T-cell (primary cell): ENCODE measurements at regions not wholly inside any gene's neighbourhood (a gene's known extent, or its start where the extent isn't known, plus 50 kb on each side); places are given as distances from the start of the nearest gene placed in this dataset.

Source experiments
- ATAC-seq, 4 experiments: fragments of 200-7000 bp in 3 of 4; fragments of 150-1000 bp in 1 of 4; cut with Tn5 transposase; replicated peaks in 1 of 4; 1 replicate in 3 of 4; 2 replicates in 1 of 4; pipeline ENCODE4 v1.10.0; 2021; ENCODE audit warnings: moderate library complexity in 3 of 4, mild to moderate bottlenecking in 2 of 4, moderate number of reproducible peaks in 1 of 4
- CTCF ChIA-PET, 2 donors: fragments of 300-600 bp; sonication (Branson Sonifier 250); formaldehyde crosslinking; loops; one replicate each; lab custom pipeline; 2022; ENCODE audit warnings: antibody characterized with exemption in 2 of 2; lab: Charles Lee
- POLR2A ChIA-PET, 2 donors: fragments of 300-600 bp; sonication (Branson Sonifier 250); formaldehyde crosslinking; loops; one replicate each; lab custom pipeline; 2022; ENCODE audit warnings: antibody characterized with exemption in 2 of 2; lab: Charles Lee
- DNase-seq, 35 experiments: peaks; one replicate each; pipeline versions ENCODE4 v3.0.0 to v3.0.0-alpha.2; 2013 to 2023
- H3K27ac ChIP-seq: one replicate; pipeline ENCODE4 v1.5.1; 2013; ENCODE audit warnings: low read length
- H3K27me3 ChIP-seq, 2 experiments: replicated peaks in 1 of 2; 1 replicate in 1 of 2; 2 replicates in 1 of 2; pipeline versions ENCODE4 v1.6.1 to v1.7.0; 2013; ENCODE audit warnings: low read length in 1 of 2, mixed read lengths in 1 of 2; ENCODE audit not compliant: control insufficient read depth in 2 of 2, insufficient read depth in 2 of 2; ENCODE audit errors: extremely low read depth in 1 of 2
- H3K36me3 ChIP-seq, 2 donors: 1 replicate in 1 of 2; 2 replicates in 1 of 2; pipeline versions ENCODE4 v1.6.1 to v1.7.0; 2013; ENCODE audit warnings: low read length in 1 of 2; ENCODE audit not compliant: control insufficient read depth in 2 of 2, insufficient read depth in 1 of 2; ENCODE audit errors: extremely low read depth in 1 of 2
- H3K4me1 ChIP-seq, 2 experiments: 1 replicate in 1 of 2; 2 replicates in 1 of 2; pipeline versions ENCODE4 v1.6.1 to v1.7.0; 2013; ENCODE audit warnings: low read length in 2 of 2, mixed read lengths in 1 of 2; ENCODE audit not compliant: insufficient read depth in 2 of 2, control insufficient read depth in 1 of 2; ENCODE audit errors: extremely low read depth in 1 of 2
- H3K4me3 ChIP-seq, 2 donors: 1 replicate in 1 of 2; 2 replicates in 1 of 2; pipeline versions ENCODE4 v1.5.1 to v1.7.0; 2013; ENCODE audit warnings: mild to moderate bottlenecking in 2 of 2, low read length in 1 of 2, moderate library complexity in 1 of 2; ENCODE audit not compliant: control insufficient read depth in 1 of 2; ENCODE audit errors: extremely low read depth in 1 of 2
- H3K9me3 ChIP-seq: 2 replicates; pipeline ENCODE4 v1.7.0; 2013
- H3K27ac Mint-ChIP-seq, 2 donors: one replicate each; pipeline ENCODE4 v1.8.0; 2020 to 2021; ENCODE audit warnings: mild to moderate bottlenecking in 2 of 2, mixed read lengths in 2 of 2
- H3K27me3 Mint-ChIP-seq, 2 donors: one replicate each; pipeline ENCODE4 v1.8.0; 2021 to 2022; ENCODE audit warnings: mixed read lengths in 2 of 2
- H3K36me3 Mint-ChIP-seq: one replicate; pipeline ENCODE4 v1.8.0; 2021; ENCODE audit warnings: mixed read lengths
- H3K4me1 Mint-ChIP-seq, 3 donors: one replicate each; pipeline ENCODE4 v1.8.0; 2020 to 2022; ENCODE audit warnings: mixed read lengths in 3 of 3, mild to moderate bottlenecking in 1 of 3
- H3K4me3 Mint-ChIP-seq, 3 donors: one replicate each; pipeline ENCODE4 v1.8.0; 2020 to 2022; ENCODE audit warnings: mild to moderate bottlenecking in 3 of 3, mixed read lengths in 3 of 3, moderate library complexity in 3 of 3
- H3K9me3 Mint-ChIP-seq, 3 donors: one replicate each; pipeline ENCODE4 v1.8.0; 2020 to 2022; ENCODE audit warnings: mixed read lengths in 3 of 3
- WGBS: methylation state at CpG from one replicate; pipeline ENCODE4 v1.1.5; 2013; ENCODE audit warnings: missing lambda C conversion rate; ENCODE audit not compliant: insufficient coverage; 5-methylcytosine and 5-hydroxymethylcytosine counted together

DNA sequence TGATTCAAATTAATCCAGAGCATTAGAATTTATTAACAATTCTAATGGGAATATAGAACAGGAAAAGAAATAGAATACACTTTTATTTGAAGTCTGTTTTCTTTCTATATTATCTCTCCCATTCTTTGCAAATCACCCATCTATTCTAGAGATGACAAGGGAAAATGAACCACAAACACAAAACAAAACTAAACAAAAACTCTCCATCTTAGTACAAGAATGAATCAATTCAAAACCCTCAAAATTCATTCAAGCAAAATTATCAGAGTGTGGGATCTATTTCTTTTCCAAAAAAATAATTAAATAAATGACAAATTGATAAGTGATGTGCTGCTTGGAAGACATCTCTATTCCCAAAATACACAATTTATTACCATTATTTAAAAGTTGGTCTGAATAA is 400.1 kb upstream of the NWD2 start:
- Mint-ChIP-seq H3K4me3 (no peak overlapping the region), H3K36me3 (no peaks in the 10 kb centered on the region), H3K27ac (no peak overlapping the region), H3K9me3 (peaks cover 0 to 4% (median 0%) of the 10 kb centered on the region in 3 donors), H3K4me1 (no peaks in the 10 kb centered on the region), H3K27me3 (peaks cover 0 to 3% of the 10 kb centered on the region in 2 donors)
- POLR2A ChIA-PET, result no interaction called here
- Histone ChIP-seq H3K36me3 (no peaks in the 10 kb centered on the region), H3K4me3 (no peak overlapping the region), H3K4me1 (no peaks in the 10 kb centered on the region), H3K9me3 (no peaks in the 10 kb centered on the region), H3K27me3 (no peaks in the 10 kb centered on the region), H3K27ac (no peak overlapping the region)
- CTCF ChIA-PET, result no interaction called here
- ATAC-seq (no peak), DNase-seq (no peak)

DNA sequence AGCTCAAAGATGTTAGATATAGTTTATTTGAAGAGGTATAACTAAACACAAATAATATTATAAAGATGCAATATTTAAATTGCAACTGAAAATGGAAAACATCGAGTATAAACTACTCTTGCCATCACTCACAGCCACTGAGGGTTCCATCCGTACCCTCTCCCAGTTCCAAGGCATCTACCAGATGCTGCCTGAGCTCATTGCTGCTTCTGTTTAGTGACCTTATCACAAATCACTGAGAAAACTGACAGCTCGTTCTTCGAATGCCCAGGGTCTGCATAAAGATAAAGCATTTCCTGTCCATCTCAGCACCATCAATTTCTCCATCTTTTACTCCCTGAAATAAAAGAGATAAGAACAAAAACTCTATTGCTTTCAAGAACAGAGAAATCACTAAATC is 391.7 kb upstream of the NWD2 start:
- Histone ChIP-seq H3K27me3 (no peaks in the 10 kb centered on the region), H3K9me3 (no peaks in the 10 kb centered on the region), H3K4me1 (no peaks in the 10 kb centered on the region), H3K4me3 (no peak overlapping the region), H3K36me3 (no peaks in the 10 kb centered on the region), H3K27ac (no peak overlapping the region)
- H3K36me3 Mint-ChIP-seq, result no peaks in the 10 kb centered on the region
- no peaks in the 10 kb centered on the region for H3K4me1 Mint-ChIP-seq
- 42% methylated on average over 3 of the region's 4 CpGs for WGBS
- ChIA-PET CTCF (no interaction called here), POLR2A (no interaction called here)
- H3K4me3 Mint-ChIP-seq, result no peak overlapping the region
- no peak overlapping the region for H3K27ac Mint-ChIP-seq
- H3K9me3 Mint-ChIP-seq, result no peaks in the 10 kb centered on the region
- no peak for DNase-seq
- H3K27me3 Mint-ChIP-seq, result peaks cover 0 to 8% of the 10 kb centered on the region in 2 donors
- ATAC-seq, result no peak

DNA sequence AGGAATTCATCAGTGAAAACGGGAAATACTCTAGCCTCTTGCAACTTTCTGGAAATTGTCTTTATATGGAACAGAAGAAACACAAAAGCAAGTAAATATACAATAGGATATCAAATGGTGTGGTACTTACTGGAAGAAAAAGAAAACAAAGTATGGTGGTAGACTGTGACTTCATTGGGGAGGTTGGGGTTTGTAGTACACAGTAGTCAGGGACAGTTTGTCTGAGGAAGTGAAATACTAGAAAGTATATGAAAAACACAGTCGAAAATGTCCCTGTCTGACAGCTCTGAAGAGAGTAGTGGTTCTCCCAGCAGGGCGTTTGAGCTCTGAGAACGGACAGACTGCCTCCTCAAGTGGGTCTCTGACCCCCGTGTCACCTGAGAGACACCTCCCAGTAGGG is 390.0 kb upstream of the NWD2 start:
- 57% methylated on average over 3 of the region's 5 CpGs for WGBS
- H3K27me3 Mint-ChIP-seq, result peaks cover 0 to 5% of the 10 kb centered on the region in 2 donors

DNA sequence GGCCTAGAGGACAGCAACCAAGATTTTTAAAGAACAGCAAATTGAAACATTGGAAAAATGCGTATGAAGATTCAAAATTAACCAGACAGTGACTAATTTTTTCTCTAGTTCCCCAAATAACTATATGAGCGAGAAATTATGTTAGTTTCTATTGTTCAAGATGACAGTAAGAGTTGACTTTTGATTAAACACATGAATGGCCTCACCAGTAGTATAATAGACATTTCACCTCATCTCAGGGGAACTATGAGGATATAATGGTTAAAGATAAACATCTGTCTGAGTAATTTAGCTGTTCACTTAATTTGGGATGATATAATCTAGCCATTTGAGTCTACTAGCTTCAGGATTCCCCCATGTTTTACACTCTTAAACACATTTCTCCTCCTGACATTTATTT is 380.9 kb upstream of the NWD2 start:
- no peak overlapping the region for H3K4me3 ChIP-seq
- H3K27ac ChIP-seq, result no peak overlapping the region
- CTCF ChIA-PET, result no interaction called here
- Mint-ChIP-seq H3K4me1 (no peaks in the 10 kb centered on the region), H3K4me3 (no peak overlapping the region), H3K27ac (no peak overlapping the region), H3K27me3 (no peaks in the 10 kb centered on the region), H3K9me3 (peaks cover 0 to 12% (median 6%) of the 10 kb centered on the region in 3 donors), H3K36me3 (no peaks in the 10 kb centered on the region)
- H3K4me1 ChIP-seq, result no peaks in the 10 kb centered on the region
- H3K27me3 ChIP-seq, result no peaks in the 10 kb centered on the region
- DNase-seq (no peak), ATAC-seq (no peak)
- POLR2A ChIA-PET, result no interaction called here
- H3K36me3 ChIP-seq, result no peaks in the 10 kb centered on the region
- H3K9me3 ChIP-seq, result no peaks in the 10 kb centered on the region
- no CpG with 5 or more reads among the region's 2 CpGs for WGBS

More for the DNA sequence above, 390.0 kb upstream of the NWD2 start:
- no peaks in the 10 kb centered on the region for H3K4me1 Mint-ChIP-seq
- ChIA-PET POLR2A (no interaction called here), CTCF (no interaction called here)
- ATAC-seq (no peak), DNase-seq (no peak)
- H3K27ac Mint-ChIP-seq, result no peak overlapping the region
- Histone ChIP-seq H3K27me3 (no peaks in the 10 kb centered on the region), H3K4me1 (no peaks in the 10 kb centered on the region), H3K36me3 (no peaks in the 10 kb centered on the region), H3K27ac (no peak overlapping the region), H3K9me3 (no peaks in the 10 kb centered on the region), H3K4me3 (no peak overlapping the region)
- peaks cover 0 to 9% (median 9%) of the 10 kb centered on the region in 3 donors for H3K9me3 Mint-ChIP-seq
- H3K36me3 Mint-ChIP-seq, result no peaks in the 10 kb centered on the region
- H3K4me3 Mint-ChIP-seq, result no peak overlapping the region

DNA sequence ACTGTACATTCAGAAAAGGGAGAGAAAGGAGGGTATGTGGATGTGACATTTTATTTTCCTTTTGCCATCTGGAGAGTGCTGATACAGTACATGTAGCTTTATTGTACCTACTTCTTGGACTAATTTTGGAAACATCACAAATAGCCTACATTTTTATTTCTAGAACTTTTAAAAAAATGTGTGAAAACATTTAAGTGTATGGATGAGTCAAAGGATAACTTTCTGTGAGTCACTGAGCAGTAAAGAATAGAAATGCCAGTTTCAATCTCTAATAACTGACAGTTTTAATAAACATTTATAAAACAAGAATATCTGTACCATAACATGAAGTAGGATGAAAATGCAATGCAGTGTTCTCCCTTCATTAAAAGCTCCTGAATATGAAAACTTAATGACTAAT is 374.4 kb upstream of the NWD2 start:
- Histone ChIP-seq H3K27me3 (no peaks in the 10 kb centered on the region), H3K27ac (no peak overlapping the region), H3K4me1 (no peaks in the 10 kb centered on the region), H3K9me3 (no peaks in the 10 kb centered on the region), H3K36me3 (no peaks in the 10 kb centered on the region), H3K4me3 (no peak overlapping the region)
- Mint-ChIP-seq H3K9me3 (peaks cover 0 to 12% (median 0%) of the 10 kb centered on the region in 3 donors), H3K4me1 (no peaks in the 10 kb centered on the region), H3K27ac (no peak overlapping the region), H3K4me3 (no peak overlapping the region), H3K36me3 (no peaks in the 10 kb centered on the region), H3K27me3 (peaks cover 0 to 5% of the 10 kb centered on the region in 2 donors)
- no peak for ATAC-seq
- DNase-seq, result no peak
- CTCF ChIA-PET, result no interaction called here
- POLR2A ChIA-PET, result interaction anchor here in 1 of 2 donors (0.6 kb wide), 1 partner anchor 1037 kb away, joined by 8 read pairs; no protein-coding TSS in a partner anchor

DNA sequence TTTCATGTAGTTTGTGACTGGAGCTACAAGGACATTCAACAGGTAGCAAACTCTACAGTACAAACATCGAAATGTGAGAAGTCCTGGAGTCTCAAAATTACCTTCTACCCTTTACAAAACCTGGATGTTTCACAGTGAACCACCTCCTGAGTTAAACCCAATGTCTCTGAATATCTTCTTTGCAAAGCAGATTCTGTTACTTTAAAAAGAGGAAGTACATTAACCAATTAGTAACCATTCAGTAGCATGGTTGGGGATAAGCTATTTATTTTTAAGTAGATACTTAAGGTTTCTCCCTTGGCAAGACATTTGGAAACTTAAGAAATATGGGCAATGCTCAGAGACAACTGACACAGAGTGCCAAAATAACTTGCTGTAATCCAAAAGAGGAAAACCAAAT is 371.9 kb upstream of the NWD2 start:
- Mint-ChIP-seq H3K27me3 (peaks cover 0 to 7% of the 10 kb centered on the region in 2 donors), H3K9me3 (peaks cover 0 to 6% (median 0%) of the 10 kb centered on the region in 3 donors), H3K27ac (no peak overlapping the region), H3K4me3 (no peak overlapping the region), H3K4me1 (no peaks in the 10 kb centered on the region), H3K36me3 (no peaks in the 10 kb centered on the region)
- no peak for DNase-seq
- no peaks in the 10 kb centered on the region for H3K27me3 ChIP-seq
- no peak overlapping the region for H3K27ac ChIP-seq
- WGBS, result no CpG with 5 or more reads among the region's 1 CpG
- no peaks in the 10 kb centered on the region for H3K36me3 ChIP-seq
- no peak for ATAC-seq
- H3K4me3 ChIP-seq, result no peak overlapping the region
- no peaks in the 10 kb centered on the region for H3K9me3 ChIP-seq
- H3K4me1 ChIP-seq, result no peaks in the 10 kb centered on the region
- POLR2A ChIA-PET, result no interaction called here
- CTCF ChIA-PET, result no interaction called here

DNA sequence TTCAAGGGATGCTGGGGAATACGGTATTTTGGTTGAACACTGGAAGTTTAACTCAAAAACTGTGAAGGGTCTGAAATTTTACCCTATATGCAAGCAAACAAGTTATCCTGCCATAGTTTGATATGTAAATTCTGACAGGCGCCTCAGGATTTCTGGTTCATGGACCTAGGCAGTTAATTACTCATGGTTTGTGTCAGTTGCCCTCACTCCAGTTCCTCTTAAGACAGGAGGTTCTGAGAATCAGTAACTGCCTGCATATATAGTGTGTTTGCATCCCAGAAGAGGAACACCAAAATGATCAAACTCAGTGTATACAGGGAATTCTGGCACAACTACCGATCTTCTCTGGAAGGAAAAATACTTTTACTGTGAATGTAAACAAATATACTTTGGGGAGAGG is 360.4 kb upstream of the NWD2 start:
- Mint-ChIP-seq H3K4me3 (no peak overlapping the region), H3K36me3 (no peaks in the 10 kb centered on the region), H3K27ac (no peak overlapping the region), H3K9me3 (peaks cover 4 to 13% (median 5%) of the 10 kb centered on the region in 3 donors), H3K4me1 (no peaks in the 10 kb centered on the region), H3K27me3 (no peaks in the 10 kb centered on the region)
- Histone ChIP-seq H3K27ac (no peak overlapping the region), H3K9me3 (no peaks in the 10 kb centered on the region), H3K27me3 (no peaks in the 10 kb centered on the region), H3K36me3 (no peaks in the 10 kb centered on the region), H3K4me1 (no peaks in the 10 kb centered on the region), H3K4me3 (no peak overlapping the region)
- DNase-seq, result no peak
- WGBS, result no CpG with 5 or more reads among the region's 3 CpGs
- CTCF ChIA-PET, result interaction anchor here in 1 of 2 donors (0.6 kb wide), 1 partner anchor 15 kb away, joined by 3 read pairs; no protein-coding TSS in a partner anchor
- POLR2A ChIA-PET, result no interaction called here
- ATAC-seq, result no peak
